ENCODE measurements at regions not wholly inside any gene's neighbourhood (a gene's known extent, or its start where the extent isn't known, plus 50 kb on each side); places are given as distances from the start of the nearest gene placed in this dataset.

- H2AK5ac ChIP-seq (ENCODE audit: low read depth, low read length): no peak overlapping the region
- in situ Hi-C loops (cut with MboI; ENCODE audit: low sequenced_read_pairs) (no loop called here), dilution Hi-C loops (cut with HindIII; ENCODE audit: low sequenced_read_pairs, unreplicated experiment) (no loop called here), intact Hi-C loops (cut with micrococcal nuclease) (no loop called here)
- no peak overlapping the region for H3K23ac ChIP-seq (ENCODE audit: low read depth, low read length)
- H3K9me3 ChIP-seq (ENCODE audit: control insufficient read depth, insufficient read depth, low read length): peaks cover 5% of the 10 kb centered on the region; the same call in 1 of the 2 replicates
- H3K27me3 ChIP-seq (ENCODE audit: control insufficient read depth, insufficient read depth, low read length): no peaks in the 10 kb centered on the region
- no peak overlapping the region for H3K4ac ChIP-seq (ENCODE audit: low read depth, low read length)
- no peak overlapping the region for H2AFZ ChIP-seq (replicated peaks; ENCODE audit: low read length, poor library complexity)
- H3K56ac ChIP-seq (ENCODE audit: extremely low read depth, insufficient read depth, low read length): no peak overlapping the region
- no peak overlapping the region for H2BK15ac ChIP-seq (ENCODE audit: low read depth, low read length)
- H4K20me1 ChIP-seq (ENCODE audit: insufficient read depth, low read length): no peaks in the 10 kb centered on the region
- no CpG with 5 or more reads among the region's 1 CpG for WGBS, 2 experiments (ENCODE audit: extremely low coverage in 2 of 2, insufficient read length in 1 of 2)
- no peak overlapping the region for H4K8ac ChIP-seq (ENCODE audit: low read depth in 2 of 2, low read length in 2 of 2)
- H3K79me1 ChIP-seq (ENCODE audit: low read depth in 1 of 2, low read length in 2 of 2): no peaks in the 10 kb centered on the region
- no peak overlapping the region for H3K14ac ChIP-seq (replicated peaks; ENCODE audit: low read depth, low read length)
- no peak overlapping the region for H3K27ac ChIP-seq (ENCODE audit: insufficient read depth, low read length)
- no peak overlapping the region for H2BK5ac ChIP-seq (ENCODE audit: low read depth, low read length, poor library complexity, severe bottlenecking)
- no peak overlapping the region for H2AK9ac ChIP-seq (replicated peaks; ENCODE audit: low read depth, low read length, poor library complexity)
- no TSS peak for BruUV-seq (replicated peaks)
- ChIA-PET CTCF (interaction anchor here (0.6 kb wide), 1 partner anchor 48 kb away, joined by 3 read pairs; no protein-coding TSS in a partner anchor), POLR2A (ENCODE audit: unreplicated experiment) (no interaction called here)
- H3K4me1 ChIP-seq (ENCODE audit: control insufficient read depth, insufficient read depth, low read length): no peaks in the 10 kb centered on the region
- H4K91ac ChIP-seq (ENCODE audit: insufficient read depth, low read depth, low read length): no peak overlapping the region
- DNase-seq: no peak
- H2BK120ac ChIP-seq (ENCODE audit: low read depth, low read length): no peak overlapping the region
- no peaks in the 10 kb centered on the region for H3K9me1 ChIP-seq (ENCODE audit: insufficient read depth, low read length)
- H3K9ac ChIP-seq (ENCODE audit: low read depth, low read length): no peak overlapping the region
- TF ChIP-seq POLR2A (IDR thresholded peaks at IDR 0.05; ENCODE audit: low read depth, low read length): no peak
- TF ChIP-seq CHD1 (IDR thresholded peaks at IDR 0.05; ENCODE audit: low read depth, low read length): no peak
- no peak for TF ChIP-seq RFX5 (IDR thresholded peaks at IDR 0.05; ENCODE audit: low read depth, low read length)
- TF ChIP-seq BHLHE40 (IDR thresholded peaks at IDR 0.05; ENCODE audit: low read depth, low read length): no peak
- TF ChIP-seq MAFK (IDR thresholded peaks at IDR 0.05; ENCODE audit: low read depth, low read length): no peak
- TF ChIP-seq, protein P1, sequence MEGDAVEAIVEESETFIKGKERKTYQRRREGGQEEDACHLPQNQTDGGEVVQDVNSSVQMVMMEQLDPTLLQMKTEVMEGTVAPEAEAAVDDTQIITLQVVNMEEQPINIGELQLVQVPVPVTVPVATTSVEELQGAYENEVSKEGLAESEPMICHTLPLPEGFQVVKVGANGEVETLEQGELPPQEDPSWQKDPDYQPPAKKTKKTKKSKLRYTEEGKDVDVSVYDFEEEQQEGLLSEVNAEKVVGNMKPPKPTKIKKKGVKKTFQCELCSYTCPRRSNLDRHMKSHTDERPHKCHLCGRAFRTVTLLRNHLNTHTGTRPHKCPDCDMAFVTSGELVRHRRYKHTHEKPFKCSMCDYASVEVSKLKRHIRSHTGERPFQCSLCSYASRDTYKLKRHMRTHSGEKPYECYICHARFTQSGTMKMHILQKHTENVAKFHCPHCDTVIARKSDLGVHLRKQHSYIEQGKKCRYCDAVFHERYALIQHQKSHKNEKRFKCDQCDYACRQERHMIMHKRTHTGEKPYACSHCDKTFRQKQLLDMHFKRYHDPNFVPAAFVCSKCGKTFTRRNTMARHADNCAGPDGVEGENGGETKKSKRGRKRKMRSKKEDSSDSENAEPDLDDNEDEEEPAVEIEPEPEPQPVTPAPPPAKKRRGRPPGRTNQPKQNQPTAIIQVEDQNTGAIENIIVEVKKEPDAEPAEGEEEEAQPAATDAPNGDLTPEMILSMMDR (conservative IDR thresholded peaks at IDR 0.05; ENCODE audit: low read depth, low read length): no peak
- no peak for TF ChIP-seq MXI1 (IDR thresholded peaks at IDR 0.05; ENCODE audit: borderline replicate concordance, low read depth, low read length)
- TF ChIP-seq, protein P2, sequence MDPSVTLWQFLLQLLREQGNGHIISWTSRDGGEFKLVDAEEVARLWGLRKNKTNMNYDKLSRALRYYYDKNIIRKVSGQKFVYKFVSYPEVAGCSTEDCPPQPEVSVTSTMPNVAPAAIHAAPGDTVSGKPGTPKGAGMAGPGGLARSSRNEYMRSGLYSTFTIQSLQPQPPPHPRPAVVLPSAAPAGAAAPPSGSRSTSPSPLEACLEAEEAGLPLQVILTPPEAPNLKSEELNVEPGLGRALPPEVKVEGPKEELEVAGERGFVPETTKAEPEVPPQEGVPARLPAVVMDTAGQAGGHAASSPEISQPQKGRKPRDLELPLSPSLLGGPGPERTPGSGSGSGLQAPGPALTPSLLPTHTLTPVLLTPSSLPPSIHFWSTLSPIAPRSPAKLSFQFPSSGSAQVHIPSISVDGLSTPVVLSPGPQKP (IDR thresholded peaks at IDR 0.05; ENCODE audit: borderline replicate concordance, low read depth, low read length): no peak
- no peak for TF ChIP-seq USF2 (IDR thresholded peaks at IDR 0.05; ENCODE audit: low read depth, low read length)
- TF ChIP-seq FOS (IDR thresholded peaks at IDR 0.05; ENCODE audit: low read depth, low read length): no peak
- TF ChIP-seq RCOR1 (IDR thresholded peaks at IDR 0.05; ENCODE audit: insufficient replicate concordance, low read length): no peak
- no peak for TF ChIP-seq MAZ (IDR thresholded peaks at IDR 0.05; ENCODE audit: borderline replicate concordance, low read depth, low read length)
- no peak for TF ChIP-seq SMC3 (IDR thresholded peaks at IDR 0.05; ENCODE audit: low read depth, low read length)
- no peak for TF ChIP-seq RAD21 (IDR thresholded peaks at IDR 0.05; ENCODE audit: low read length)
- no peak for TF ChIP-seq NFE2L2 (IDR thresholded peaks at IDR 0.05; ENCODE audit: low read depth, low read length)
- no peak overlapping the region for H3K4me3 ChIP-seq (ENCODE audit: insufficient read depth, low read depth, low read length)
- no peak overlapping the region for H4K5ac ChIP-seq (ENCODE audit: low read depth, low read length)
- H2BK20ac ChIP-seq (ENCODE audit: low read depth, low read length): no peak overlapping the region
- H3K36me3 ChIP-seq (ENCODE audit: control insufficient read depth, insufficient read depth, low read length): no peaks in the 10 kb centered on the region
- ATAC-seq (ENCODE audit: low read depth): no peak
- H3K4me2 ChIP-seq (ENCODE audit: low read depth, low read length): no peak overlapping the region
- H3K18ac ChIP-seq (ENCODE audit: low read depth, low read length): no peak overlapping the region
These were observed 158.9 kb upstream of the CNTNAP4 start for GRCh38 chr16:76118344-76118743.

All from IMR-90 (cell line).